RWPE1 (cell line): ENCODE measurements at regions not wholly inside any gene's neighbourhood (a gene's known extent, or its start where the extent isn't known, plus 50 kb on each side); places are given as distances from the start of the nearest gene placed in this dataset.
A peak's percentile ranks its signal among the peaks of the same experiment; 100 is the strongest.

ENCODE experiments used
- CTCF ChIA-PET: fragments of 350-600 bp; sonication (Branson Sonifier 250); formaldehyde crosslinking; extraction: SDS; loops from one replicate; lab custom pipeline; 2021; lab: Yijun Ruan, JAX
- POLR2A ChIA-PET: fragments of 400-600 bp; formaldehyde crosslinking; extraction: SDS; loops from one replicate; lab custom pipeline; 2020; ENCODE audit warnings: antibody characterized with exemption; ENCODE audit not compliant: low non-redundant PET; lab: Yijun Ruan, JAX
- DNase-seq: peaks from one replicate; pipeline ENCODE4 v3.0.0; 2012; ENCODE audit warnings: low spot score
- H3K27ac ChIP-seq: fragments of 450-650 bp; 2 replicates; pipeline ENCODE4 v1.5.1; 2017
- TF ChIP-seq, protein P1 (sequence below): fragments of 450-650 bp; conservative IDR thresholded peaks from 2 replicates; pipeline ENCODE4 v1.5.1; 2017; ENCODE audit warnings: low read depth, mild to moderate bottlenecking

DNA sequence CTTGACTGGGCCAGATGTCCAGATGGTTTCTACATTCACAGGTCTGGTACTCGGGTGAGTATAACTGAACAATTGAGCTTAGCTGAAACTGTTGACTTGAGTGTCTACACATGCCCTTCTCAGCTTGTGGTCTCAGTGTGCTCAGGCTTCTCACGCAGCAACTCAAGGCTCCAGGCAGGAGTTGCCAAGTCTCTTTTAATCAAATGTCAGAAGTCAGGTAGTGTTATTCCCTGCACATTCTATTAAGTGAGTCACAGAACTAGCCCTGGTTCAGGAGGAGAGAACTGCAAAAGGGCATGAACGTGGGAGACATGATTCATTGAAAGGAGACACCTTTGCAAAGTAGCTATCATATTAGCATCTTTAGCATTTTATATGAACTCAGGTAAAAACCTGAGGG is 199.3 kb upstream of the ACTBL2 start:
- ChIA-PET CTCF (interaction anchor here (0.6 to 1.5 kb wide), 3 partner anchors 25 to 122 kb away, joined by 3 read pairs; no protein-coding TSS in a partner anchor), POLR2A (no interaction called here)

DNA sequence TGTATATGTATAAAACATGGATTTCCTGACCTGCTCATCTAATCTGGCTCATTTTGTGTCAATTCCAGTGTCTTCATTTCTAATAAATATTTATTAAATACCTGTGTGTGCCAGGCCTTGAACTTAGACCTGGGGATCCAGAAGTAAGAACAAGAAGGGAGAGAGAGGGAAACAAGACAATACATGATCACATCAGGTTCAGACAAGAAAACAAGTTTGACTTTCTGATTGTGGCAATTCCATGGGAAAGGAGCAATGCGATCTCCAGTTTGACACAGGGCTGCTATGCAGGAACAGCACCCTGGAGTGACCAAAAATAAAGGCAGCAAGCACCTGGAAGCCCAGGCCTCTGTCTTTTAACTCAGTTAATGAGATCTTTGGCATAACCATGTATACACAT is 198.1 kb upstream of the ACTBL2 start:
- no peak overlapping the region for H3K27ac ChIP-seq
- ChIA-PET POLR2A (no interaction called here), CTCF (no interaction called here)
- TF ChIP-seq, protein P1, sequence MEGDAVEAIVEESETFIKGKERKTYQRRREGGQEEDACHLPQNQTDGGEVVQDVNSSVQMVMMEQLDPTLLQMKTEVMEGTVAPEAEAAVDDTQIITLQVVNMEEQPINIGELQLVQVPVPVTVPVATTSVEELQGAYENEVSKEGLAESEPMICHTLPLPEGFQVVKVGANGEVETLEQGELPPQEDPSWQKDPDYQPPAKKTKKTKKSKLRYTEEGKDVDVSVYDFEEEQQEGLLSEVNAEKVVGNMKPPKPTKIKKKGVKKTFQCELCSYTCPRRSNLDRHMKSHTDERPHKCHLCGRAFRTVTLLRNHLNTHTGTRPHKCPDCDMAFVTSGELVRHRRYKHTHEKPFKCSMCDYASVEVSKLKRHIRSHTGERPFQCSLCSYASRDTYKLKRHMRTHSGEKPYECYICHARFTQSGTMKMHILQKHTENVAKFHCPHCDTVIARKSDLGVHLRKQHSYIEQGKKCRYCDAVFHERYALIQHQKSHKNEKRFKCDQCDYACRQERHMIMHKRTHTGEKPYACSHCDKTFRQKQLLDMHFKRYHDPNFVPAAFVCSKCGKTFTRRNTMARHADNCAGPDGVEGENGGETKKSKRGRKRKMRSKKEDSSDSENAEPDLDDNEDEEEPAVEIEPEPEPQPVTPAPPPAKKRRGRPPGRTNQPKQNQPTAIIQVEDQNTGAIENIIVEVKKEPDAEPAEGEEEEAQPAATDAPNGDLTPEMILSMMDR: no peak
- no peak for DNase-seq

More for the DNA sequence above, 199.3 kb upstream of the ACTBL2 start:
- TF ChIP-seq, protein P1: no peak
- H3K27ac ChIP-seq: no peak overlapping the region
- peak; percentile 79 for DNase-seq

DNA sequence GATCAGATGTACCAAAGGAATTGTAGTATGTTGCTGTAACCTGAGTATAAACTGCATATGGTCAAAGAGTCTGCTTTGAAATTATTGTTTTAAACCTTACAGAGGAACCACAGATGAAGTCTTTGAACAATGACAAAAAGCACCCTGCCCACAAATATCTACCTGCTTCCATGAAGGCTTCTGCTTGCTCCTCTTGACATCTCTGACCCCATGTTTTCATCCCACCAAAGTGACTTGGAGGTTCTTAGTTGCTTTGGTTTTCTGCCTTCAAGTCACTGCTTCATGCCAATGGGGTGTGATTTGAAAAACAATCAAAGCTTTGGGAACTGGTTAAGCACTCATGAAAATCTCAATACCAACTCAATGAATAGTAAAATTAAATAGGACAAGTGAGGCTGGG is 194.6 kb upstream of the ACTBL2 start:
- CTCF ChIA-PET: interaction anchor here (1.1 kb wide), 1 partner anchor 18 kb away, joined by 3 read pairs; no protein-coding TSS in a partner anchor
- DNase-seq: no peak
- TF ChIP-seq, protein P1: no peak
- no peak overlapping the region for H3K27ac ChIP-seq
- POLR2A ChIA-PET: no interaction called here

DNA sequence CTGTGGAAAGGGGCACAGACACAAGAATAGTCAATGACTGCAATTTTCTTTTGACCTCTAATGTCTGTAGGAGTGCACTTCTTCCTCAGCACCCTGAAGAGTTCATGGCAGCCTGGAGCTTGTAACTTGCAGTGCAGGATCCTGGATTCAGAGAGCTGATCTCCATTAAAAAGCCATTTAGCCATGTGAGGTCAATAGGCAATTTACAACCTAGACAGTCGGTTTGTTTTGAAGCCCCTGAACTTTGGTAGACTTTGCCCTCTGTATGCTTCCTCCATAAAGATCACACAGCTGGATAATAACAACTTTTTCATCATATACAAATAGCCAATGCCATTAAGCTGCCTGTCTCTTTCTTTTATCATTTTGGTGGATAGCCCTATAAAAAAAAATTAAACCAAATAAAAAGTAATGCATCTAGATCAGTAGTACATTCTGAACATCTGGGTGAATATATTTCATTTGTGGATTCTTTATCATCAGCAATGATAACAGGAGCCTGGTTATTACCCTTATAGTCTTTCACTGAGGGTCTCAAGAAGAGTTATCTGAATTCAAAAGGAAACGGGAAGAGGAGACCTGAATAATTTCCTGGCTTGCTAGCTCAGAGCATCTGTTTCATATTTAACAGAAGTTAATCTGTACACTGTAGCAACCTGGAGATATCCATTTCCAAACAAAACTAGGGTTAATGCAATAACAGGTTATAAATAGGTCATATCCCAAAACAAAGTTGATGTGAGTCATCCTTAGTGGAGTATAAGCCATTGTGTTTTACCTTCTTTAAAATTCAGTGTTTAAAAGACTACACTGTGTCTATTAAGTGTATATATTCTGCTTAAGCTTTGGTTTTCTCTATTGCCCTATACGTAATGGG is 193.8 kb upstream of the ACTBL2 start:
- DNase-seq: no peak
- no peak overlapping the region for H3K27ac ChIP-seq
- TF ChIP-seq, protein P1: no peak
- ChIA-PET CTCF (interaction anchor here (1.0 kb wide), 1 partner anchor 26 kb away, joined by 4 read pairs; no protein-coding TSS in a partner anchor), POLR2A (no interaction called here)

DNA sequence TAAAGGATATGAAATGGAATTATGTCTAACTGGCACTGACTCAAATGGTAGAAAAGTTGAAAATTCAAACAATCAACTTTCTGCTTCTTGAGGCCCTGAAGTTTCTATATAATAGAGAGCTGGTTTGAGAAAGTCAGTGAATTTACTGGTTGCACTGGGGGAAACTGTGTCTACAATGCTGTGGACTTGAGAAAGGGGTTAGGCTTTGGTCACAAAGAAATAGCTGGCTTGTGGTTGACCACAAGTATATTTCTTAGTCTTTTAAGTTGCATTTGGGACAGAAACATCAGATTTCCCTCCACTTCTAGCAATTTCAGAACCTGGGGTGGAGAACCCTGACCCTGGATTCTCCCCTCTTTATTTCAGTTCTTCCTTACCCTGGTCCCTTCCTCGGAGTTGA is 192.6 kb upstream of the ACTBL2 start:
- CTCF ChIA-PET: interaction anchor here (0.6 to 1.1 kb wide), 3 partner anchors 15 to 776 kb away, joined by 3 read pairs; no protein-coding TSS in a partner anchor
- DNase-seq: no peak
- H3K27ac ChIP-seq: no peak overlapping the region
- TF ChIP-seq, protein P1: no peak
- POLR2A ChIA-PET: no interaction called here

DNA sequence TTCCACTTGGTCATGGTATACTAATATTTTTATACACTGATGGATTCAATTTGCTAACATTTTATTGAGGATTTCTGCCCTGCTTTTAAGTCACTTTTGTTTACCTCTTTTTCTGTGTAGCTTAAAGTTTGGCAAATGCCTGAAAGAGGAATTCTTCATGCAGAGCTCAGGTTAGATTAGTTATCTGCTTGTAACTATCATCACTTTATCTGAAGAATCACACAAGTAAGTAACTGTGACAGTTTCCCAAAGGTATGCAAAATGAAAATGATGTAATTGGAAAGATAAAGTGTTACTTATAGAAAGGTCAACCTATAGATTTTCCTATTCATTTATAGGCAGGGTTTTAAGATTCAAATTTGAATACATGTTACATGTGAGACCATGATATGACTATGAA is 188.8 kb upstream of the ACTBL2 start:
- no peak overlapping the region for H3K27ac ChIP-seq
- DNase-seq: no peak
- POLR2A ChIA-PET: no interaction called here
- TF ChIP-seq, protein P1: no peak
- CTCF ChIA-PET: interaction anchor here (1.2 kb wide), 1 partner anchor 21 kb away, joined by 4 read pairs; no protein-coding TSS in a partner anchor
